Ovary (tissue), 3 donors: ENCODE measurements at regions not wholly inside any gene's neighbourhood (a gene's known extent, or its start where the extent isn't known, plus 50 kb on each side); places are given as distances from the start of the nearest gene placed in this dataset.

Experiments
- CTCF ChIP-seq, 3 donors: fragments of 450-650 bp in 2 of 3; fragments of 200-600 bp in 1 of 3; IDR thresholded peaks; one replicate each; pipeline versions ENCODE4 v1.5.1 to v1.8.0; 2016 to 2022; ENCODE audit warnings: antibody characterized with exemption in 3 of 3, mild to moderate bottlenecking in 1 of 3
- EP300 ChIP-seq: sonication (generic); formaldehyde crosslinking; IDR thresholded peaks from one replicate; pipeline ENCODE4 v1.6.1; 2017; ENCODE audit warnings: antibody characterized with exemption
- POLR2A ChIP-seq: fragments of 450-650 bp; IDR thresholded peaks from one replicate; pipeline ENCODE4 v1.6.1; 2017; ENCODE audit warnings: antibody characterized with exemption, mild to moderate bottlenecking, moderate library complexity
- donor health status: DM: no; HTN: no; CAD: no.

- TF ChIP-seq CTCF (IDR thresholded peaks at IDR 0.05) (no peak), EP300 (no peak), POLR2A (no peak)
Measured at GRCh38 chr18:78900938-78901909, 78.4 kb upstream of the SALL3 start.
